Neural progenitor cell (in vitro differentiated cells): ENCODE measurements at regions not wholly inside any gene's neighbourhood (a gene's known extent, or its start where the extent isn't known, plus 50 kb on each side); places are given as distances from the start of the nearest gene placed in this dataset.

Experiments
- DNase-seq: peaks from one replicate; pipeline ENCODE4 v3.0.0-alpha.2; 2016; ENCODE audit warnings: low spot score
- H2AFZ ChIP-seq: fragments of 200-600 bp; sonication (generic); replicated peaks from 2 replicates; pipeline ENCODE4 v1.6.1; 2016; ENCODE audit warnings: antibody characterized with exemption
- H3F3A ChIP-seq: fragments of 200-600 bp; sonication (generic); 2 replicates; pipeline ENCODE4 v1.6.1; 2016; ENCODE audit warnings: antibody characterized with exemption, low read depth
- H3K27ac ChIP-seq: fragments of 200-600 bp; sonication (generic); 2 replicates; pipeline ENCODE4 v1.5.1; 2016; ENCODE audit warnings: mild to moderate bottlenecking
- H3K27me3 ChIP-seq: fragments of 200-600 bp; sonication (generic); 2 replicates; pipeline ENCODE4 v1.6.1; 2016; ENCODE audit warnings: mild to moderate bottlenecking, moderate library complexity
- H3K36me3 ChIP-seq: fragments of 200-600 bp; sonication (generic); 2 replicates; pipeline ENCODE4 v1.5.1; 2016
- H3K4me1 ChIP-seq: fragments of 200-600 bp; sonication (generic); 2 replicates; pipeline ENCODE4 v1.6.1; 2016; ENCODE audit warnings: mixed run types
- H3K4me2 ChIP-seq: fragments of 200-600 bp; sonication (generic); 2 replicates; pipeline ENCODE4 v1.6.1; 2016
- H3K4me3 ChIP-seq: fragments of 200-600 bp; sonication (generic); 2 replicates; pipeline ENCODE4 v1.5.1; 2016
- H3K79me2 ChIP-seq: fragments of 200-600 bp; sonication (generic); 2 replicates; pipeline ENCODE4 v1.6.1; 2016; ENCODE audit warnings: low read depth
- H3K9ac ChIP-seq: fragments of 200-600 bp; sonication (generic); 2 replicates; pipeline ENCODE4 v1.6.1; 2016
- H3K9me3 ChIP-seq: fragments of 200-600 bp; sonication (generic); 2 replicates; pipeline ENCODE4 v1.5.1; 2016; ENCODE audit warnings: low read depth
- H4K20me1 ChIP-seq: fragments of 200-600 bp; sonication (generic); 2 replicates; pipeline ENCODE4 v1.6.1; 2016; ENCODE audit warnings: low read depth
- H3K27ac Mint-ChIP-seq: 3 replicates; pipeline ENCODE4 v1.8.0; 2021; ENCODE audit warnings: mixed read lengths
- H3K27me3 Mint-ChIP-seq: 2 replicates; pipeline ENCODE4 v1.8.0; 2022; ENCODE audit warnings: low read depth, mild to moderate bottlenecking, inconsistent platforms, moderate library complexity, mixed read lengths; ENCODE audit not compliant: insufficient read depth
- H3K36me3 Mint-ChIP-seq: 3 replicates; pipeline ENCODE4 v1.8.0; 2021; ENCODE audit warnings: mixed read lengths
- H3K4me1 Mint-ChIP-seq: 3 replicates; pipeline ENCODE4 v1.8.0; 2021; ENCODE audit warnings: mixed read lengths
- H3K4me3 Mint-ChIP-seq: 3 replicates; pipeline ENCODE4 v1.8.0; 2021; ENCODE audit warnings: mild to moderate bottlenecking, moderate library complexity, mixed read lengths
- H3K9me3 Mint-ChIP-seq: 3 replicates; pipeline ENCODE4 v1.8.0; 2020; ENCODE audit warnings: mixed read lengths
- EZH2 ChIP-seq: fragments of 200-600 bp; sonication (generic); IDR thresholded peaks from 2 replicates; pipeline ENCODE4 v1.6.1; 2017; ENCODE audit warnings: antibody characterized with exemption, mild to moderate bottlenecking, moderate library complexity
- EZH2phosphoT487 ChIP-seq: fragments of 200-600 bp; sonication (generic); IDR thresholded peaks from 2 replicates; pipeline ENCODE4 v1.6.1; 2017; ENCODE audit warnings: antibody characterized with exemption
- TF ChIP-seq, protein P1 (sequence below): fragments of 200-600 bp; sonication (generic); IDR thresholded peaks from 2 replicates; pipeline ENCODE4 v1.5.1; 2017; ENCODE audit warnings: antibody characterized with exemption, mild to moderate bottlenecking

DNA sequence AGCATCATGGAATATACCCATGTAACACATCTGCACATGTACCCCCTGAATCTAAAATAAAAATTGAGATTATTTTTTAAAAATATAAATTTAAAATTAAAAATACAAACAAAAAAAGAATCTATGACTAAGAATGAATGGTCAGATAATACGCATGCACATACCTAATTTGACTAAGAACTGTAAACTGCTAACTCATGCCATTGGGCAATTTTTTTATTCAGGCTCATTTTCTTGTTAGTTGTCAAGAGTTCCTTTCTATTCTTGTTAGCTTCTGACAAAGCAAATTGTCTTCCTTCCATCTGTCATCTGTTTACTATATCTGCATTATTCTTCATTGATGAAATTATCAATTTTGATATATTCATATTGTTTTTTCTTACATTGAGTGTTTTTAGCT is 69.5 kb upstream of the HAND1 start:
- H3K27me3 ChIP-seq: no peaks in the 10 kb centered on the region
- Mint-ChIP-seq H3K4me3 (no peak overlapping the region), H3K27me3 (peaks cover 3% of the 10 kb centered on the region), H3K36me3 (no peaks in the 10 kb centered on the region), H3K27ac (no peak overlapping the region), H3K4me1 (no peaks in the 10 kb centered on the region), H3K9me3 (no peaks in the 10 kb centered on the region)
- TF ChIP-seq, protein P1, sequence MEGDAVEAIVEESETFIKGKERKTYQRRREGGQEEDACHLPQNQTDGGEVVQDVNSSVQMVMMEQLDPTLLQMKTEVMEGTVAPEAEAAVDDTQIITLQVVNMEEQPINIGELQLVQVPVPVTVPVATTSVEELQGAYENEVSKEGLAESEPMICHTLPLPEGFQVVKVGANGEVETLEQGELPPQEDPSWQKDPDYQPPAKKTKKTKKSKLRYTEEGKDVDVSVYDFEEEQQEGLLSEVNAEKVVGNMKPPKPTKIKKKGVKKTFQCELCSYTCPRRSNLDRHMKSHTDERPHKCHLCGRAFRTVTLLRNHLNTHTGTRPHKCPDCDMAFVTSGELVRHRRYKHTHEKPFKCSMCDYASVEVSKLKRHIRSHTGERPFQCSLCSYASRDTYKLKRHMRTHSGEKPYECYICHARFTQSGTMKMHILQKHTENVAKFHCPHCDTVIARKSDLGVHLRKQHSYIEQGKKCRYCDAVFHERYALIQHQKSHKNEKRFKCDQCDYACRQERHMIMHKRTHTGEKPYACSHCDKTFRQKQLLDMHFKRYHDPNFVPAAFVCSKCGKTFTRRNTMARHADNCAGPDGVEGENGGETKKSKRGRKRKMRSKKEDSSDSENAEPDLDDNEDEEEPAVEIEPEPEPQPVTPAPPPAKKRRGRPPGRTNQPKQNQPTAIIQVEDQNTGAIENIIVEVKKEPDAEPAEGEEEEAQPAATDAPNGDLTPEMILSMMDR: no peak
- TF ChIP-seq EZH2 (no peak), EZH2phosphoT487 (no peak)
- H3K27ac ChIP-seq: no peak overlapping the region
- H3K4me2 ChIP-seq: no peak overlapping the region
- H3F3A ChIP-seq: no peaks in the 10 kb centered on the region
- no peaks in the 10 kb centered on the region for H3K9me3 ChIP-seq
- no peaks in the 10 kb centered on the region for H3K36me3 ChIP-seq
- DNase-seq: no peak
- H2AFZ ChIP-seq: no peak overlapping the region
- no peak overlapping the region for H3K4me3 ChIP-seq
- no peak overlapping the region for H3K9ac ChIP-seq
- no peaks in the 10 kb centered on the region for H4K20me1 ChIP-seq
- H3K4me1 ChIP-seq: no peaks in the 10 kb centered on the region
- no peaks in the 10 kb centered on the region for H3K79me2 ChIP-seq

DNA sequence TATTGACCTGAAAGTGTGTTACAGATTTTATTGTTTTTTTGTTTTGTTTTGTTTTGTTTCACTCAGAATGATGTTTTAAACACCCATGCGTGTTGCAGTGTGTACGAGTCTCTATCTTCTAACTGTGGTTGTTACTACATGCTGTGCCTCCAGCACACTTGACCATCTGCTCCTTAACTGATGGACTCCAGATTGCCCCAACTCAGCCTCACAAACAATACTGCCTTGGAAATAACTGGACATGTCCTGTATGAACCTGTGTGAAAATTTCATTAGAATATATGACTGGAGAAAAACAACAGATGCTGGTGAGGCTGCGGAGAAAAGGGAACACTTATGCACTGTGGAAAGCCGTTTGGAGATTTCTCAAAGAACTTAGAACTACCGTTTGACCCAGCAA is 68.7 kb upstream of the HAND1 start:
- H3K9ac ChIP-seq: no peak overlapping the region
- no peaks in the 10 kb centered on the region for H3K36me3 ChIP-seq
- no peak overlapping the region for H3K4me2 ChIP-seq
- H3K9me3 Mint-ChIP-seq: no peaks in the 10 kb centered on the region
- DNase-seq: no peak
- H3K9me3 ChIP-seq: no peaks in the 10 kb centered on the region
- H3K36me3 Mint-ChIP-seq: no peaks in the 10 kb centered on the region
- H3K27ac Mint-ChIP-seq: no peak overlapping the region
- no peak overlapping the region for H3K4me3 Mint-ChIP-seq
- TF ChIP-seq EZH2phosphoT487 (no peak), EZH2 (no peak)
- TF ChIP-seq, protein P1: no peak
- peaks cover 6% of the 10 kb centered on the region for H3K27me3 Mint-ChIP-seq
- no peaks in the 10 kb centered on the region for H3K4me1 ChIP-seq
- H3K27me3 ChIP-seq: no peaks in the 10 kb centered on the region
- no peaks in the 10 kb centered on the region for H3K79me2 ChIP-seq
- no peaks in the 10 kb centered on the region for H4K20me1 ChIP-seq
- no peaks in the 10 kb centered on the region for H3F3A ChIP-seq
- H3K4me1 Mint-ChIP-seq: no peaks in the 10 kb centered on the region
- H2AFZ ChIP-seq: no peak overlapping the region
- H3K27ac ChIP-seq: no peak overlapping the region
- no peak overlapping the region for H3K4me3 ChIP-seq

DNA sequence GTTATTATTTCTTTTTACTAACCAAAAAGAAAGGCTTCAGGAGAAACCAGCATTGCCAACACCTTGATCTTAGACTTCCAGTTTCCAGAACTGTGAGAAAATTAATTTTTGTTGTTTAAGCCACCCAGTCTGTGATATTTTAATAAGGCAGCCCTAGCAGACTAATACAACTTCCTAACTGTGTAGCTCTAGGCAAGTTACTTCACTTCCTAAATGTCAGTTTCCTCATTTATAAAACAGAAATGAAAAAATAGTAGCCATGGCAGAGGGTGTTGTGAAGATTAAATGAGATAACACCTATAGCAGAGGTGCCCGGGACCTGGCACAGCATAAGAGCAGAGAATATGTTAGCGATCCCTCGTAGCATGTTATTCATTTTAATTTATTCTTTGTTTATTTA is 66.6 kb upstream of the HAND1 start:
- no peaks in the 10 kb centered on the region for H3K9me3 ChIP-seq
- no peak for DNase-seq
- Mint-ChIP-seq H3K4me3 (no peak overlapping the region), H3K9me3 (no peaks in the 10 kb centered on the region), H3K36me3 (no peaks in the 10 kb centered on the region), H3K27ac (no peak overlapping the region), H3K4me1 (peaks cover 4% of the 10 kb centered on the region), H3K27me3 (peaks cover 6% of the 10 kb centered on the region)
- no peaks in the 10 kb centered on the region for H3K36me3 ChIP-seq
- H3K4me1 ChIP-seq: peaks cover 7% of the 10 kb centered on the region
- H4K20me1 ChIP-seq: no peaks in the 10 kb centered on the region
- no peaks in the 10 kb centered on the region for H3K27me3 ChIP-seq
- H3K4me3 ChIP-seq: no peak overlapping the region
- H3K27ac ChIP-seq: no peak overlapping the region
- H3K9ac ChIP-seq: no peak overlapping the region
- no peaks in the 10 kb centered on the region for H3K79me2 ChIP-seq
- H3F3A ChIP-seq: no peaks in the 10 kb centered on the region
- H3K4me2 ChIP-seq: no peak overlapping the region
- no peak overlapping the region for H2AFZ ChIP-seq
- TF ChIP-seq EZH2 (no peak), EZH2phosphoT487 (no peak)
- TF ChIP-seq, protein P1: no peak

DNA sequence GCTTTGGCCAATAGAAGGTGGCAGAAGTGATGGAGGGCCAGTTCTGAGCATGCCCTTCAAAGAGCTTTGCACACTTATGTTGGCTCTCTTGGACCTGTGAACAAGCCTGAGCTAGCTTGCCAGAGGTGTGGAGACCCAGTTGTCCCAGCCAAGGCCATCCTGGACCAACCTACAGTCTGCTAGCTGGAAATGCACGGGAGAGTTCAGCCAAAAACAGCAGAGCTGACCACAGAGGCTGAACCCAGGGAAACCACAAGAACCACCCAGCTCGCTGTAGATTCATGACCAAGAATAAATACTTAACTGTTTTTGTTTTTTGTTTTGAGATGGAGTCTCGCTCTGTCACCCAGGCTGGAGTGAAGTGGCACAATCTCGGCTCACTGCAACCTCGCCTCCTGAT is 65.4 kb upstream of the HAND1 start:
- H3K9ac ChIP-seq: no peak overlapping the region
- Mint-ChIP-seq H3K27me3 (peaks cover 6% of the 10 kb centered on the region), H3K36me3 (no peaks in the 10 kb centered on the region), H3K27ac (no peak overlapping the region), H3K4me3 (no peak overlapping the region), H3K4me1 (peaks cover 4% of the 10 kb centered on the region), H3K9me3 (no peaks in the 10 kb centered on the region)
- no peaks in the 10 kb centered on the region for H3F3A ChIP-seq
- TF ChIP-seq, protein P1: no peak
- TF ChIP-seq EZH2 (no peak), EZH2phosphoT487 (no peak)
- H3K4me1 ChIP-seq: peaks cover 7% of the 10 kb centered on the region
- no peaks in the 10 kb centered on the region for H4K20me1 ChIP-seq
- H3K27ac ChIP-seq: no peak overlapping the region
- no peak overlapping the region for H3K4me2 ChIP-seq
- H3K27me3 ChIP-seq: no peaks in the 10 kb centered on the region
- DNase-seq: no peak
- no peaks in the 10 kb centered on the region for H3K36me3 ChIP-seq
- H3K9me3 ChIP-seq: no peaks in the 10 kb centered on the region
- H2AFZ ChIP-seq: no peak overlapping the region
- no peak overlapping the region for H3K4me3 ChIP-seq
- no peaks in the 10 kb centered on the region for H3K79me2 ChIP-seq
